GM19324 (cell line): ENCODE measurements at regions not wholly inside any gene's neighbourhood (a gene's known extent, or its start where the extent isn't known, plus 50 kb on each side); places are given as distances from the start of the nearest gene placed in this dataset.

Source experiments
- ATAC-seq: cut with Tn5 transposase; IDR thresholded peaks from one replicate; pipeline ENCODE4 v1.9.1; 2021; ENCODE audit warnings: mild to moderate bottlenecking, moderate library complexity; ENCODE audit not compliant: unreplicated experiment, low FRiP score

DNA sequence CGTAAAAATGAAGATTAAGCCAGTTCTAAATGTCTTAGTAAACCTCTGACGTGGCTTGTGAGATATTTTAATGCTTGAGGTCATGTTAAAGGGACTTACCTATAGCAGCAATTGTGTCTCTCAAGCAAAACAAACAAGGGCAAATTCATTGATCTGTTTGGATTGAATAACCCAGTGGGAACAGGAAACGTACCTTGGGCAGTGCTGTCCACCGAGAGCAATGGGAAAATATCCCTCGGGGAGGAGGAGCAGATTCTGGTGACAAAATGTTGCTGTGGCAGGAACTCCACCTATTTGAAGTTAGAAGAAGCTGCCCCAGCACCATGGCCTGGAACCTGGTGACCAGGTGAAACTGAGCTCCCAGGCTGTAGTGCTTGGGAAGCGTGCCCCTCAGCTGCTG is 107.1 kb upstream of the FZD8 start:
- ATAC-seq = no peak

DNA sequence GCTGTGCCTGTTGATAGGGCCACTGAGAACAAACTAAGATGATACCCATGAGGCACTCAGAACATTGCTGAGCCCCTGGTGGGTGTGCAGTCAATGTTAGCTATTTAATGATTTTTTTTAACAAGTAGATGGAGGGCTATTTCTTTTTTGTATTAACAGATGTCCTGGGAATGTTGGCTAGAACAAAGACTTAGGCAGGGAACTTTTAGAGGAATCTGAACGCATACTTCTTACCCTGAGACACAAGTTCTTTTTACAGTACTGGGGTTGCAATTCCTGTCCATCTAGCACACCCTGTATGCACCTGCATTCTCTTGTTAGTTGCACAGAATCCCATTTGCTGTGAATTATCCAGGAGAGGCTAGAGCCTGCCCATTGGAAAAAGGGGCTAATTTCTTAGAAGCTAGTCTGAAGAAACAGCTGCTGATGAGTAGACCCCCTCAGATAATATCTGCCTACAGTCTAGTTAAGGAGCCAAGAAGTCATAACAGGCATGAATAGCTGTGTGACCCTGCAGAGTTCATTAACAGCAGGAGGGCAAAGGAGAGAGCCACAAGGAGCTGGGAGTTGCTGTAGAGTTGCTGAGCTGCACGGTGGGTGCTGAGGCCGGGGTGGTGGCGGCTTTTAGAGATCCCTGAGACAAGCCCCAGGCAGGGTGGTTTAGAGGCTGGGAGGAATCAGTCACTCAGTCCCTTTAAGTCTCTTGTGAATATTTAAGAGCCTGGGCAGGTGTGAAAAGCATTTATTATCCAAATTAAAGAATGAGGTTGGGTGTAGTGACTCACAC is 103.7 kb upstream of the FZD8 start:
- ATAC-seq = no peak

DNA sequence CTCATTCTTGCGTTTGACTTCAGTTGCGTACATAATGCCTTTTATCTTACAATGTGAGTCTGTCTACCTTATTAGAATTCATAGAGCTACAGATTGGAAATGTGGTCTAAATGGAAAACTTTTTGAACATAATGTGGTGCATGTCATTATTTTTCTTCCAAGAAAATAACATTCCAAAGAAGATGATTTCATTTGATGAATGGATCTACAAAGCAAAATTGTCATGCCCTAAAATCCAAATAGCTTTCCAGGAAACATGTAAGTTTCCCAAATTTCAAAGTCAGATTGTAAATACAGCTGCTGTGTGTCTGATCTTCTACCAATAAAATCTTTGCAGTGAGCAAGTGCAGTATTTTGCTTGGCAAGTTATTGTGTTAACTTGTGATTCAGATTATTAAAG is 101.8 kb upstream of the FZD8 start:
- ATAC-seq = no peak

DNA sequence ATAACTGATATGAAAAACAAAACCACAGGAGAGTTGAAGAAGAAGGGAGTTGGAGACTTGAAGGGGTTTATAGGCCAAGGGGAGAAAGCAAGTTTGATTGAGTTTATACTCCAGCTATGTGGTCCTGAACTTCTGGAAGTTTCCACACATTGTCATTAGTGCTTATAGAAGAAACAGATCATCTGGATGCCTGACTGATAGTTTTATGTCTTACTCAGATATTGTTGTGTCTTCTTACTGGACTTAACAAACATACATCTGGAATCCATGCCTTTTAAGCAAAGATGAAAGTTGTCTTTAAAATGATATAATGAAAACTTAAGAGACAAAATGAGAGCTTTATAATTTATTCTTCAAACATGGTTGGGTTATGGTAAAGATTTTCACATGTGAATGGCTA is 101.3 kb upstream of the FZD8 start:
- ATAC-seq = no peak

DNA sequence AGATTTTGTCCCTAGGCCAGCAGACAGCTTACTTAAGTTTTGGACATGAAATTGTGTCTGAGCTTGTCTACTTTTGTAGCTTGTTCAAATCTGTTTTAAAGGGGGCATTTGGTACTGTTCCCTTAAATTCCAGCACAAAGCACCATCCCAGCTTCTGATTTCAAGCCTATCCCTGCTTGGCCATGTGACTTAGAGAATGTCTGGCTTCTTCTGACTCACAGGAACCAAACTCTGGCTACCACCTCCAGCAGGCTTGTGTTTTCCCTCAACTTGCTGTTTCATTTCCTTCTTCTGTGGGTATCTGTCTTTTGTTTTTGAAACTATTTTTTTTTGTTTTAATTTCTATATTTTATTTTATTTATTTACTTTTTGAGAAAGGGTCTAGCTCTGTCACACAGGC is 97.9 kb upstream of the FZD8 start:
- no peak for ATAC-seq

DNA sequence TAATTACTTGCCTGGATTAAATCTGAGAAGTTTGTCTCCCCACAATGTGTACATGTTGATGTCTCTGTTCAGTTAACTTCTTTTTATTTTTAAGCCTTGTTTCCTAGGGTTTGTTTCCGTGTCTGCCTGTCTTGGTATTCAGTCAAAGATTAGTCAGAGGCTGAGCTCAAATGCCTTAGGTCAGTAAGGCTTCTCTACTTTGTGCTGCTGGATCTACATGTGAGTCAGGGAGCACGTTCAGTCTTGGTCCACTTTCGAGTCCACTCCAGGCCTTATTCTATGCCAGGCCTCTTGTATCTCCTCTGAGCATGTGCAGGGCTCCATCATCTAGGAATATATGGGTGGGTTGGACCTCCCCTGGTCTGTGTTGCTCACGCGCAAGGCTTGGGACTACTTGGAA is 93.3 kb upstream of the FZD8 start:
- no peak for ATAC-seq

DNA sequence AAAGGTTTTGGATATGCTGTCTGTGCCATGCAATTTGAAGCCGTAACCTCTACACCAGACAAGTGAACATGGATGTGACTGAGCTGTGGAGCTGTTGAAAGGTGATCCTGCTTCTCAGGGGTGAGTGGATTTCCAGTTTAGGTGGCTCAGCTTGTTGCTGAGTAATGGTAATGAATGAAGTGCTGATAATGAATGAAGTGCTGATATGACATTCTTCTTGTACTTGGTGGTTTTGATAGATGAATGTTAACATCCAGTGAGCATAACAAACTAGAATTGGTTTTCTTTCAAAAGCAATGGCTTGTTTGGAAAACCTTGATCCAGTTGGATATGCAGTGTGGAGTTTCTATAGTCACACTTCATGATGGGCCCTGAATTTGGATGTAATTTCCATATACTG is 89.7 kb upstream of the FZD8 start:
- ATAC-seq = no peak

DNA sequence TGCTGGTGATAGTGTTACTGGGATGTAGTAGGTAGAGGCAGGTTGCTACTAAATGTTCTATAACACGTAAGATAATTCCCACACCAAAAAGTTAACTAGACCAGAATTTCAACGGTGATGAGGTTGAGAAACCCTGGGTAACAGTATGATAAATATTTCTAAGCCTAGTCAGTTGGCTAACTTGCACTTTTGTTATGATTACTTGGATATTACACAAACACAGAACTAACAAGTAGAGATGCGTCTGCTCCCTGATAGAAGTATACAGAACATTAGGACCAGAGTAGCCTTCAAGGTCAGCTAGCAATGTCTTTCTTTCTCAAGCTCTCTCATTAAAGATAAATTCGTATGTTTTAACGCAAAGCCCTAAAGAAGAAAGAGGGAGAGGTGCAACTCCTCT is 86.2 kb upstream of the FZD8 start:
- ATAC-seq = no peak

DNA sequence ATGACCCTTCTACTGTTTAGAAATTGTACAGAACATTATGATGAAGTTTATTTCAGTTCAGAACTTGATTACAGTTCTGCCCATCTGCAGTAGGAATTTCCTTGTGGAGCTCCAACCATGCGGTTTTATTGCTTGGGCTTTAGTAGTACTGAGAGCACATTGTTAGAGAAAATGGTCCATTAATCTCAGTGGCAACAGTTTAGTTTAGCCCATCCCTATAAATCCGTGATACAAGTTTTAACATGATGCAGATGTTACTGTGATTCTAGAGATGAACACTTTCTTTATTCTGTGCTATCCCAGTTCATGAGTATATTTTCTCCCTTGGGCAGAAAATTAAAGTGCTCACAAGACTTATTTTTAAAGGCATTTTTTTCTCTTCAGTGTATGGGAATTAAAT is 84.8 kb upstream of the FZD8 start:
- no peak for ATAC-seq

DNA sequence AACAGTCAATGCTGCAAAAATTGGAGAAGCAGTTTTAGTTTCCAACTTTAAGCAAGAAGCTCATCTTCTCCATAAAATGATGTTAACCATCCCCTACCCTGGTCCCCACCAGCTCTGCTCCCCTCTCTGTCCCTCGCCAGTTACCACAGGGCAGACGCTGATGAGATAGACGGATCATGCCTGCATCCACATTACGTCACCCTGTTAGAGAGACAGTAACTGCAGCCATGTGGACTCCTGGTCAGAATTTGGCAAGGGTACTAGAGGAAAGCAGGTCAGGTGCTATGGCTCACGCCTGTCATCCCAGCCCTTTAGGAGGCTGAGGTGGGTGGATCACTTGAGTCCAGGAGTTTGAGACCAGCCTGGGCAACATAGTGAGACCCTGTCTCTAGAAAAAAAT is 81.9 kb upstream of the FZD8 start:
- no peak for ATAC-seq

DNA sequence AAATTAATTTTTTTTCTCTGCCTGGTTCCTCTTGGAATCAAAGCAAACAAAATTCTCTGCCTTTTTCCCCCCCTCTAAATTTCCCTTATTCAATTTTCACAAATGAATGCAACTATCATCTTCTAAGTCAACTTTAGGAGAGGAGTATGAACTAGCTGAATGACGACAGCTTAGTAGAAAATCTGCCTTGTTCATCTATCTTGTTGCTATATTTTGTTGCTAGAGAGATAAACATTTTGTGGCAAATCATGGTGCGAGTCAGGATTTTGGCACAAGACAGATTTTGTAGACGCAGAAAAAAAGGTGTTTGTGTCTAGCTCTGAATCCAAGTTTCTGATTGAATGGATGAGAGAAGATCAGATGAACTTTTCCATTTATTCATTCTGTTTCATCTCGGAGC is 81.0 kb upstream of the FZD8 start:
- no peak for ATAC-seq

DNA sequence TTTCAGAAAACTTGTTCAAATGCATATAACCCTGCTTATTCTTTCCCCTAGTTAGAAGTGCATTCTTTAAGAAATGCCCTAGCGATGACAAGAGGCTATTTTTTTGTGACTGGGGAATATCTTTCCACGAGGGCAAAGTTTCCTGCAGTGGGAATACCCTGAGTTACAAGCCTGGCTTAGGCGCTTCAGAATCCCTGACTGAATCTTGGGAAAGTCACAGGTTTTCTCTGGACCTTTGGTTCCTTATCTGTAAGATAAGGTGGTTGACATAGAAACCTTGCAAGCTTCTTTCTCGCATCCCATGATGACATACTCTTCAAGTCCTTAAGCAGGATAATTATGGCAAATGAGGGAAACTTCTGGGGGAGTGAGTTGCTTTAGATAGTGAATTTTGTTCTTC is 80.5 kb upstream of the FZD8 start:
- no peak for ATAC-seq

DNA sequence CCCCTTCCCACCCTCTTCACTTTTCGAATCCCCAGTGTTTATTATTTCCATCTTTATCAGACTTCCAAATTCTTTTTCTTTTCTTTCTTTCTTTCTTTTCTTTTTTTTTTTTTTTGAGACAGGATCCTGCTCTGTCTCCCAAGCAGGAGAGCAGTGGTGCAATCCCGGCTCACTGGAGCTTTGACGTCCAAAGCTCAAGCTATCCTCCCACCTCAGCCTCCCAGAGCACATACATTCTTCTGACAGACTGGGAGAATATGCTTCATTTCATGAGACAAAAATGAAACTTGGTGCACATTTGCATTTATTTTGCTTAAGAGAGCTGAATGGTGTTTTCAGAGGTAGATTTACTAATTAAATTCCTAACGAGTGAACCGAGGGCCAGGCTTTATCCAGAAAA is 80.1 kb upstream of the FZD8 start:
- ATAC-seq = no peak

DNA sequence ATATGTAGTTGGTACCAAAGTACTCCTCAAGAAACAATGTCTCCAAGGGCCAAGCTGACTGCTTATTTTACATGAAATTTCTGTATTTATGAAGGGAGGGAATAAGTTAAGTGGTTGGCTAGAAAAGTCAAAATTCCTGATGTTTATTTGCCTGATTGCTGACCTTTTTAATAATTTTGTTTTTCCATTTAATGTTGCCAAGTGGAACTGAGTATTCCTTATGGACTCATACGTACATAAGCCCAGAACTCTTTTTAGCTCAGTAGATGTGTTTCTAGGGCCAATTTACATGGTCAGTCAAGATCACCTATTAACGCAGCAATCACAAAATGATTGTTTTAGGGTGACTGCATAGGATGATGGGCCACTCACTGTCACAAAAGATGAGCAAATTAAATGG is 78.3 kb upstream of the FZD8 start:
- ATAC-seq = no peak

DNA sequence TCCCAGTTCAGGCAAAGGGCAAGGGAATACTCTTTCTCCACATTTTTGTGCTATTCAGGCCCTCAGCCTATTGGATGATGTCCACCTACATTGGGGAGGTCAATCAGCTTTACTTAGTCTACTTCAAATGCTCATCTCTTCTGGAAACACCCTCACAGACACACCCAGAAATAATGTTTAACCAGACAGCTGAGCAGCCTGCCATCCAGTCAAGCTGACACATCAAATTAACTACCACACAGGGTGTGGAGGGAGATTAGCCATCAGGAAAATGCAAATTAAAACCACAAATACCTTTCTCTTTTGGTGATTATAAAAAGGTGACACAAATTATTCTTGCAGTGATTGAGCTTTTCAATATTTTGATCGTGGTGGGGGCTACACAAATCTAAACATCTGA is 74.7 kb upstream of the FZD8 start:
- ATAC-seq = no peak

DNA sequence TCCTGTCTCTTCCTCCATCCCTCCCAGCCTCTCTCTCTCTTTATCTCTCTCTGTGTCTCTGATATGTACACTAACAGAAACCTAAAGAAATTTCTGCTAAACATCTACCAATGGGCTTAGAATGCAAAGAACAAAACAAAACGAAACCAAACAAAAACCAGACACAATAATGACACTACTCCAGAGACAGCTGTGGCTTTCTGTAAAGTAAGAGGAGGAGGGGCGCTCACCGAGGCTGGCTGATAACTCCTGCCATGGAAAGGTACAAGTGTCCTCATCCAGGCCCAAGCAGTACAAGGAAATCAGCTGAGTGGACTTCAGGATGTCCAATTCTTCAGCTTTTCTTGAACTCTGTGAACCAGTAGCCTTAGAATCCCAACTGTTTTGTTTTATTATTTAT is 70.4 kb upstream of the FZD8 start:
- no peak for ATAC-seq

DNA sequence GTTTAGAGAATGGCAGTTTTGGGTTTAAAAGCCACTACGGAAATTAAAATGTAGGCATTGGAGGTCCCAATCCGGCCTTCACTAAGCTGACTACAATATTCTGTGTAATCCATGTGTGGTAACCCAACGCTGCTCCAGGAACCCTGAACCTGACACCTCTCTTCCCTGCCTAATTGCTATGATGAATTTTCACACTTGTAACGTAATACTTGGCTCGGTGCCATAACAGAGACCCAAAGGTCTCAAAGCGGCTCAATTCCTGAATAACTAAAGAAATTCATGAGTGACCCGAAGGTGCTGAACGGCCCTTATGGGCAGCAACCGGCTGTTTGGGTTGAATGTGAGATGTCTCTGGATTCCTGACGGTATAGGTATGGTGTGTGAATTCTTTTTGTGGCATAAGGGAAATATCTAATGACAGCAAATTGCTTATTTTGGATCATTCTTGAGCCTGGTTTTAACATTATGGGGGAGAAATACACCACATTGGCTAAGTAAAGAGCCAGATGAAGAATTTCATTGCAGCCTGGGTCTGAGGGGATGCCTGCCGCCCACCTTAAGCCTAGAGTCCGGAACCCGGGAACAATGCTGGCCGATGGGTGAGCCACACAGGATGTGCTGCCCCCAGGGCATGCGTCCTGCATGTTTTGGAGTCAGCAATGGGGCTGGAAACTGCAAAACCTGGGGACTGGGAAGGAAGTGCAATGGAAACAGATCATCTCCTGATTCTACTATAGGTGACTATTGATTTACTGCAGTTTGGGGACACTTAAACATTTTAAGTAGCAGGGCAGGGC is 69.7 kb upstream of the FZD8 start:
- no peak for ATAC-seq

DNA sequence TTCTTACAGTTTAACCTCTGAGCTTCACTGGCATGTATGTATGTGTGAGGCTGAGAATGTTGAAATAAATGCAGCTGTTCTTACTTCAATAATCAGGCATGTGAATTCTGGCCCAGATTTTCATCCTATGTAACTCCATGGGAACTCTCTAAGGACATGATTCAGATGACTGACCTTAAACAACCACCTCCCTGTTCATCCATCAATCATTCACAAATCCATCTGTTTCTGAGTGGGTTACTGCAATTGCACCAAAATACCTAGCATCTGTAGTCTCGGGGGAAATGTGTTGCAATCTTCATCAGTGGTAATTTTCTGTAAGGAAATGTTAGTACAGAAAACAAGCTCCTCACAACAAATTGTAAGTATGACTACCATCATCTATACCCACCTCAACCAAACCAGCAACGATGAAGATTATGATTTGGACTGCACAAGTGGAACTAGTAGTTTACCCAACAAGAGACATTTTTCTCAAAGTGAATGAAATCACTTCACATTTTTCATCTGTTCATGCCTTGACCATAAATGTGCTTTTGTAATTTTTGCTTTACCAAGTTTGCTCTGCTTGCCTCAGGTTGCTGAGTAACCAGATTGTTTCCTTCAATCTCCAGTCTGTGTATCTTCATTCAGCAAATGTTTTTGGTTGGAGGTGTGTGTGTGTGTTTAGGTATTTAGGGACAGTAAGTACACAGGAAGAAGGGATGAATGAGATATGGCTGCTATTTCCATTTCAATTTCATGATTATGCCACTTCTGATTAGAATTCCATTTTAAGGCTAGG is 65.7 kb upstream of the FZD8 start:
- no peak for ATAC-seq

DNA sequence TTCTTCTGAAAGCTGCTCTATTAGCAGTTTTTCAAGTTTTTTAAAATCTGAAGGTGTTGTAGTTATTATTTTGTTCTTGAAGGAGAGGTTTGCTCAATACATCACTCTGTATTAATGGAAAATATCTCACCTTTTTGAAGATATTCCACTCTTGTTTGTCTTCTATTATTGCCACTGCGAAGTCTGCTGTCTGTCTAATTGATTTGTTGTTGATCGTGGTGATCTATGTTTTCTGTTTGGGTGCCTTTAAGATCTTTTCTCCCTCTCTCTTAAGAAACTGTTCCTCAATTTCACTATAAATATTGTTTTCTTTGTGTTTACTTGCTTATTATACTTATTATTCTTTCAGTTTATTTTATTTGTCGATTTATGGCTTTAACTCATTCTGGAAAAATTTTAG is 64.9 kb upstream of the FZD8 start:
- ATAC-seq = no peak

DNA sequence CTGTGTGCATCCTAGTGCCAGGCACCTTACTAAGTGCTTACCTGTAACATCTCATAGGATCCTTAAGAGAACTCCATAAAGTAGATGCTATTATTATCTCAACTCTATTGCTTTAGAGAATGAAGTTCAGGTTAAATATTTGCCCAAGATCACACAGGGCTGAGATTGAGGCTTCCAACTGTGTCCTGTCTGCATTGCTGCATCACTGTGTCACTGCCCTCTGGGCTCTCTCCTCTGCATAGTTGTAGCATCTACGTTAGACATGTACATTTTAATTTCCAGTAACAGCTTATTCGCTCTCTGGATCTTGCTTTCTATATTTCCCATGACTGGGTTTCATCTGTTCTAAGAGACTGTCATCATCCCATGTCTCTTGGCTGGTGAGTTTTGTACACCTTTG is 63.6 kb upstream of the FZD8 start:
- no peak for ATAC-seq

DNA sequence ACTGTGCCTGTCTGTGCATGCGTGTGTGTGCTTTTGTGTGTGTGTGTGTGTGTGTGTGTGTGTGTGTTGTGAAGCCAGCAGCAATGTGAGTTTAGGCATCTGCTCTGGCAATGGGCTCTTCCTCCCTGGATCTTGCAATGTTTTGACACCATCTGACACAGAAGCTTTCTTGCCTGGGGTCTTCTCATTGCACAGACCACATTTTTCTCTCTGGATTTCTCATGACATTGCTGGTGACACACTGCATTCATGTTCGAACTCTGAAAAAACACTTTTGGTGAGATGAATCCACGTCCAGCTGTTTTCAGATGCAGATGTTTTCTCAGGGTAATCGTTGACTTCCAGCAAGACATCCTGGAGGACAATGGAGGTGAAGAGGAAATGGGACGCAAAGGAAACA is 63.0 kb upstream of the FZD8 start:
- ATAC-seq = no peak
